Liver (tissue), 7 donors: ENCODE measurements at regions not wholly inside any gene's neighbourhood (a gene's known extent, or its start where the extent isn't known, plus 50 kb on each side); places are given as distances from the start of the nearest gene placed in this dataset.

Experiments
- DNase-seq: peaks from one replicate; pipeline ENCODE4 v3.0.0-alpha.2; 2017; ENCODE audit warnings: low spot score
- H3K27ac ChIP-seq, 2 donors: one replicate each; pipeline ENCODE4 v1.7.0; 2013; ENCODE audit warnings: inconsistent platforms in 2 of 2, low read length in 2 of 2, control low read depth in 1 of 2, low read depth in 1 of 2, mild to moderate bottlenecking in 1 of 2
- H3K27me3 ChIP-seq, 4 donors: one replicate each; pipeline versions ENCODE4 v1.6.1 to v1.7.0; 2013; ENCODE audit warnings: low read length in 3 of 4, inconsistent platforms in 1 of 4, mild to moderate bottlenecking in 1 of 4, moderate library complexity in 1 of 4; ENCODE audit not compliant: control insufficient read depth in 4 of 4, insufficient read depth in 4 of 4
- H3K36me3 ChIP-seq, 4 donors: one replicate each; pipeline versions ENCODE4 v1.6.1 to v1.7.0; 2013; ENCODE audit warnings: low read length in 3 of 4, mild to moderate bottlenecking in 3 of 4, low read depth in 1 of 4, moderate library complexity in 1 of 4; ENCODE audit not compliant: control insufficient read depth in 4 of 4, insufficient read depth in 3 of 4
- H3K4me1 ChIP-seq, 4 donors: one replicate each; pipeline versions ENCODE4 v1.6.1 to v1.7.0; 2013; ENCODE audit warnings: low read length in 3 of 4, mild to moderate bottlenecking in 3 of 4, moderate library complexity in 1 of 4; ENCODE audit not compliant: control insufficient read depth in 4 of 4, insufficient read depth in 4 of 4
- H3K4me3 ChIP-seq, 3 donors: one replicate each; pipeline versions ENCODE4 v1.6.1 to v1.7.0; 2013; ENCODE audit warnings: low read length in 3 of 3, control low read depth in 1 of 3, low read depth in 1 of 3, mild to moderate bottlenecking in 1 of 3
- H3K9ac ChIP-seq, 2 donors: one replicate each; pipeline ENCODE4 v1.7.0; 2013; ENCODE audit warnings: low read length in 2 of 2, mild to moderate bottlenecking in 2 of 2, moderate library complexity in 2 of 2, control low read depth in 1 of 2, low read depth in 1 of 2
- H3K9me3 ChIP-seq, 4 donors: one replicate each; pipeline versions ENCODE4 v1.6.1 to v1.7.0; 2013; ENCODE audit warnings: low read length in 3 of 4; ENCODE audit not compliant: control insufficient read depth in 4 of 4
- EGR1 ChIP-seq, 2 donors: IDR thresholded peaks; 2 replicates each; pipeline ENCODE4 v1.6.1; 2016 to 2018; ENCODE audit warnings: antibody characterized with exemption in 2 of 2, low read depth in 2 of 2
- FOXA1 ChIP-seq: IDR thresholded peaks from 2 replicates; pipeline ENCODE4 v1.6.1; 2016; ENCODE audit warnings: antibody characterized with exemption
- FOXA2 ChIP-seq: IDR thresholded peaks from 2 replicates; pipeline ENCODE4 v1.6.1; 2016; ENCODE audit warnings: antibody characterized with exemption
- GABPA ChIP-seq, 2 donors: IDR thresholded peaks in 1 of 2; conservative IDR thresholded peaks in 1 of 2; 2 replicates each; pipeline ENCODE4 v1.6.1; 2016; ENCODE audit warnings: antibody characterized with exemption in 2 of 2, mild to moderate bottlenecking in 1 of 2, moderate library complexity in 1 of 2
- HNF4G ChIP-seq: IDR thresholded peaks from 2 replicates; pipeline ENCODE4 v1.6.1; 2016; ENCODE audit warnings: antibody characterized with exemption
- JUND ChIP-seq, 2 donors: IDR thresholded peaks; 2 replicates each; pipeline ENCODE4 v1.6.1; 2016; ENCODE audit warnings: antibody characterized with exemption in 2 of 2
- NR2F2 ChIP-seq: IDR thresholded peaks from 2 replicates; pipeline ENCODE4 v1.6.1; 2016; ENCODE audit warnings: antibody characterized with exemption
- RAD21 ChIP-seq, 2 donors: IDR thresholded peaks; 2 replicates each; pipeline ENCODE4 v1.6.1; 2016; ENCODE audit warnings: antibody characterized with exemption in 2 of 2, mild to moderate bottlenecking in 2 of 2
- REST ChIP-seq: IDR thresholded peaks from 2 replicates; pipeline ENCODE4 v1.6.1; 2016; ENCODE audit warnings: antibody characterized with exemption, mild to moderate bottlenecking
- RXRA ChIP-seq, 2 donors: IDR thresholded peaks; 2 replicates each; pipeline ENCODE4 v1.6.1; 2017 to 2018; ENCODE audit warnings: antibody characterized with exemption in 2 of 2, mild to moderate bottlenecking in 1 of 2
- WGBS: extraction: QIAGEN DNeasy Blood & Tissue Kit; methylation state at CpG from one replicate; pipeline ENCODE4 v1.1.7; 2013; 5-methylcytosine and 5-hydroxymethylcytosine counted together
- donor health status: healthy.
- donor health status: healthy.
- donor health status: healthy.
- donor health status: healthy.

- no peak for TF ChIP-seq RXRA (IDR thresholded peaks at IDR 0.05)
Observed at GRCh38 chr4:136489101-136489500, 1043.2 kb downstream of the PCDH18 start (continued).

DNA sequence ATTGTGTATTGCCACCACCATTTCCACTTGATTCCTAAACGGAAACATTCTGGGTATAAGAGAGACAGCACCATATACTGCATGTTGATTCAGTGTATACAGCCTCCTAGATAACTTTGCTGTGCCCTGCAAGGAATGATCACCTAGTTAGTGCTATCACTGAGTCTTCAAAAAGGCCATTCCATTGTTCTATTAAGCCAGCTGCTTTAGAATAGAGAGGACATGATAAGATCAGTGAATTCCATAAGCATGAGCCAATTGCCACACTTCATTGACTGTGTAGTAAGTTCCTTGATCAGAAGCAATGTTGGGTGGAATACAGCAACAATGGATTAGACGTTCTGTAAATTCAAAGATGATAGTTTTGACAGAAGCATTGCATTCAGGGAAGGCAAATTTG is 1047.3 kb downstream of the PCDH18 start:
- Histone ChIP-seq H3K9me3 (no peaks in the 10 kb centered on the region), H3K36me3 (no peaks in the 10 kb centered on the region), H3K27me3 (no peaks in the 10 kb centered on the region), H3K9ac (no peak overlapping the region), H3K4me3 (no peak overlapping the region), H3K27ac (no peak overlapping the region), H3K4me1 (no peaks in the 10 kb centered on the region)
- WGBS: 53% methylated on average over 2 of the region's 2 CpGs
- TF ChIP-seq GABPA (IDR thresholded peaks at IDR 0.05 in 1 of 2, conservative IDR thresholded peaks at IDR 0.05 in 1 of 2) (no peak), HNF4G (no peak), FOXA1 (no peak)
- DNase-seq: no peak

GRCh38 chr4:136476753-136477152 is 1055.5 kb downstream of the PCDH18 start:
- H3K4me3 ChIP-seq: no peak overlapping the region
- no peaks in the 10 kb centered on the region for H3K27me3 ChIP-seq
- no peak overlapping the region for H3K27ac ChIP-seq
- no peaks in the 10 kb centered on the region for H3K4me1 ChIP-seq
- no peak for DNase-seq
- H3K9ac ChIP-seq: no peak overlapping the region
- no peaks in the 10 kb centered on the region for H3K9me3 ChIP-seq
- TF ChIP-seq REST (no peak), RAD21 (IDR thresholded peaks at IDR 0.05) (no peak)
- H3K36me3 ChIP-seq: no peaks in the 10 kb centered on the region
- WGBS: 65% methylated on average over 1 of the region's 1 CpG

- DNase-seq: no peak
- 71% methylated on average over 2 of the region's 2 CpGs for WGBS
- no peaks in the 10 kb centered on the region for H3K4me1 ChIP-seq
Observed at GRCh38 chr4:136471051-136471450, 1061.2 kb downstream of the PCDH18 start.

More at GRCh38 chr4:136471051-136471450, 1061.2 kb downstream of the PCDH18 start:
- H3K9me3 ChIP-seq: peaks cover 0 to 3% (median under 1%) of the 10 kb centered on the region in 4 donors
- no peak for TF ChIP-seq RAD21 (IDR thresholded peaks at IDR 0.05)
- no peak for TF ChIP-seq EGR1 (IDR thresholded peaks at IDR 0.05; ENCODE audit: low read depth in 2 of 2)
- no peak for TF ChIP-seq FOXA2
- no peak for TF ChIP-seq FOXA1
- no peak for TF ChIP-seq REST
- TF ChIP-seq JUND (IDR thresholded peaks at IDR 0.05): no peak
- TF ChIP-seq NR2F2: no peak
- TF ChIP-seq GABPA (IDR thresholded peaks at IDR 0.05 in 1 of 2, conservative IDR thresholded peaks at IDR 0.05 in 1 of 2): no peak
- no peaks in the 10 kb centered on the region for H3K36me3 ChIP-seq
- H3K27me3 ChIP-seq: no peaks in the 10 kb centered on the region
- no peak overlapping the region for H3K9ac ChIP-seq
- no peak overlapping the region for H3K4me3 ChIP-seq
- no peak overlapping the region for H3K27ac ChIP-seq
